ENCODE measurements at regions not wholly inside any gene's neighbourhood (a gene's known extent, or its start where the extent isn't known, plus 50 kb on each side); places are given as distances from the start of the nearest gene placed in this dataset.

DNA sequence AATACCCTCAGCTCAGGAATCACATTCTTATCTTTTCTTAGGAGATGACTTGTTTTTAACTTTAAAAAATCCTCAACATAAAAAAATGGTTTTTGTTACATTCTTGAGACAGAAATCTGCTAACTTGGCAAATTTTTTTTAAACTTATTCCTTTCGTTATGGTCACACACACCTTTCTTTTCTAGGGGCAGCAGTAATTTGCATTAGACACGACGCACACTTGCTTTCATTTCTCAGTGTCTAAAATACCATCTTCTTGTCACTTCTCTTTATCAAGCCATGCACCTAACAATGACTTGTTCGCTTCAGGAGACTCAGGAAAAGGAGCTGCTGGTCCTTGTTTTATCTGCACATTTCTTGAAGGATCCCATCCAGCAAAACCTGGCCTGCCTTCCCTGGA, 112.6 kb upstream of the TBL1X start (continued):
- TF ChIP-seq RAD21 (conservative IDR thresholded peaks at IDR 0.05) (no peak), EP300 (conservative IDR thresholded peaks at IDR 0.05; ENCODE audit: poor library complexity, severe bottlenecking) (no peak)

DNA sequence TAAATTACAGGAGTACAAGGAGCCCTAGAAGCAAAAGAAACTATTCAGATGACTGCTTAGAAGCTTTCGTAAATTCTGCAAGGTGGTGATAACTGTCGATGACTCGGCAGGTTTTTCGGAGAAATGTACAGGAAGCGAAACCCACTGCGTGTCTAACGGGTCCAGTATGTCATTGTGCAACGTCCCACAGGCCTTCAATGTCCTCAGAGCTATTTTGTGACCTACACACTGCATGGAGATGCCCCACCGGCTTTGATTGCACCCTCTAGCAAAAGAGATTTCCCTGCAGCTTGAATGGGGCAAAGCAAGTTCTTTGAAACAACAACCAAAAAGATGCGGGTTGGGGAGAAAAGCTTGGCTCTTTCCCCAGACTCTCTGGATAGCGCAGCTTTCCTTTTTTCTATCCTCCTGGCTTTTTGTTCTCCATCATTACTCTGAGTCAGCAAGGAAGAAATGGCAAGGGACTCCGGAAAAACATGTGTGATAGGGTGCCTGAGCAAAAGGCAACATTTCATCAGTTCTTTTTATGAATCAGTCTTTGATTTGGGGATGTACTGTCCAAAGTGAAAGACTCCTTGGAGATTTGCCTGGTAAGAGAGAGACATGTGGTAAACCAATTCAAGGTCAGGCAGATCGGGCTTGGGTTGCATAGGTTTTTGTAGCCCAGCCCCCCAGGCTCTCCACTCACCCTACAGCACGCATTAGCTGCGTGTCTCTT, 112.0 kb upstream of the TBL1X start:
- Histone ChIP-seq H2AFZ (ENCODE audit: low read depth, low read length) (no peak overlapping the region), H3K9me3 (ENCODE audit: low read length) (no peaks in the 10 kb centered on the region), H3K36me3 (ENCODE audit: insufficient read depth, low read length) (no peaks in the 10 kb centered on the region), H3K27ac (ENCODE audit: low read length) (no peak overlapping the region), H3K4me2 (ENCODE audit: low read length) (no peak overlapping the region), H3K79me2 (replicated peaks; ENCODE audit: insufficient read depth, low read length) (no peaks in the 10 kb centered on the region), H3K4me3 (ENCODE audit: low read length) (no peak overlapping the region), H3F3A (ENCODE audit: insufficient read depth, low read length, poor library complexity, severe bottlenecking) (no peaks in the 10 kb centered on the region), H3K27me3 (ENCODE audit: insufficient read depth, low read depth, low read length) (no peaks in the 10 kb centered on the region), H4K20me1 (ENCODE audit: insufficient read depth) (no peaks in the 10 kb centered on the region), H3K9ac (ENCODE audit: low read length) (no peak overlapping the region), H3K9me2 (ENCODE audit: insufficient read depth, low read length) (no peaks in the 10 kb centered on the region)
- TF ChIP-seq MXI1 (conservative IDR thresholded peaks at IDR 0.05; ENCODE audit: poor library complexity, severe bottlenecking), result no peak
- TF ChIP-seq CTCF (IDR thresholded peaks at IDR 0.05; ENCODE audit: poor library complexity, severe bottlenecking), result no peak

- Histone ChIP-seq H3K9ac (ENCODE audit: low read length) (no peak overlapping the region), H3K79me2 (replicated peaks; ENCODE audit: insufficient read depth, low read length) (no peaks in the 10 kb centered on the region), H3K27ac (ENCODE audit: low read length) (no peak overlapping the region), H3K27me3 (ENCODE audit: insufficient read depth, low read depth, low read length) (no peaks in the 10 kb centered on the region), H3K4me3 (ENCODE audit: low read length) (no peak overlapping the region), H3K36me3 (ENCODE audit: insufficient read depth, low read length) (no peaks in the 10 kb centered on the region), H3K9me3 (ENCODE audit: low read length) (no peaks in the 10 kb centered on the region), H3K9me2 (ENCODE audit: insufficient read depth, low read length) (no peaks in the 10 kb centered on the region), H3F3A (ENCODE audit: insufficient read depth, low read length, poor library complexity, severe bottlenecking) (no peaks in the 10 kb centered on the region), H3K4me2 (ENCODE audit: low read length) (no peak overlapping the region), H4K20me1 (ENCODE audit: insufficient read depth) (no peaks in the 10 kb centered on the region), H2AFZ (ENCODE audit: low read depth, low read length) (no peak overlapping the region)
- TF ChIP-seq MXI1 (conservative IDR thresholded peaks at IDR 0.05; ENCODE audit: poor library complexity, severe bottlenecking) (no peak), TAF1 (IDR thresholded peaks at IDR 0.05; ENCODE audit: low read depth) (no peak), EZH2 (IDR thresholded peaks at IDR 0.05; ENCODE audit: borderline replicate concordance, insufficient read depth, low read length, poor library complexity, severe bottlenecking) (no peak), POLR2AphosphoS5 (IDR thresholded peaks at IDR 0.05) (no peak), RAD21 (conservative IDR thresholded peaks at IDR 0.05) (no peak), SMC3 (conservative IDR thresholded peaks at IDR 0.05; ENCODE audit: poor library complexity) (no peak)
Observed at GRCh38 chrX:9354918-9355317, 109.9 kb upstream of the TBL1X start.

DNA sequence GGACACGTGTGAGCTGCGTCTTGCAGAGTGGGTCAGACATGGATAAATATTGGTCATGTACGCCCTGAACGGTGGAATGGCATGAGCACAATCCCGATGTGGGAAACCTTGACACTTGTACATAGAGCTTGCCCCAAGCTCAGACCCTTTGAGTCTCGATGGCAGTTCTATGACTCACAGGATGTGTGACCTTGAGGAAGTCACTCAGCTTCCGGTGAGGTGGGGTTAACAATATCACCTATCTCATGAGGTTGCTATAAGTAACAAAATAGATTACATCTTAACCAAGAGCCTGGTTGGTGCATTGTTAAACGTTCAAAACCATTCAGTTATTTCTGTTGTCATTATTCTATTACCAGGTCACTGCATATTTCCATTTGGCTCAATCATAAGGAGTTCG, 109.1 kb upstream of the TBL1X start:
- H3K36me3 ChIP-seq (ENCODE audit: insufficient read depth, low read length), result no peaks in the 10 kb centered on the region
- H3K9me2 ChIP-seq (ENCODE audit: insufficient read depth, low read length), result no peaks in the 10 kb centered on the region
- no peak overlapping the region for H3K27ac ChIP-seq (ENCODE audit: low read length)
- H3K9ac ChIP-seq (ENCODE audit: low read length), result no peak overlapping the region
- H3F3A ChIP-seq (ENCODE audit: insufficient read depth, low read length, poor library complexity, severe bottlenecking), result no peaks in the 10 kb centered on the region
- no peaks in the 10 kb centered on the region for H3K9me3 ChIP-seq (ENCODE audit: low read length)
- no peak overlapping the region for H2AFZ ChIP-seq (ENCODE audit: low read depth, low read length)
- no peak overlapping the region for H3K4me3 ChIP-seq (ENCODE audit: low read length)
- H4K20me1 ChIP-seq (ENCODE audit: insufficient read depth), result no peaks in the 10 kb centered on the region
- H3K4me2 ChIP-seq (ENCODE audit: low read length), result no peak overlapping the region
- no peaks in the 10 kb centered on the region for H3K79me2 ChIP-seq (replicated peaks; ENCODE audit: insufficient read depth, low read length)
- no peaks in the 10 kb centered on the region for H3K27me3 ChIP-seq (ENCODE audit: insufficient read depth, low read depth, low read length)
- TF ChIP-seq EP300 (conservative IDR thresholded peaks at IDR 0.05; ENCODE audit: poor library complexity, severe bottlenecking) (no peak), CTCF (IDR thresholded peaks at IDR 0.05; ENCODE audit: poor library complexity, severe bottlenecking) (no peak), REST (IDR thresholded peaks at IDR 0.05; ENCODE audit: borderline replicate concordance) (no peak), TAF1 (IDR thresholded peaks at IDR 0.05; ENCODE audit: low read depth) (no peak), POLR2AphosphoS5 (IDR thresholded peaks at IDR 0.05) (no peak), RAD21 (conservative IDR thresholded peaks at IDR 0.05) (no peak), SMC3 (conservative IDR thresholded peaks at IDR 0.05; ENCODE audit: poor library complexity) (no peak), EZH2 (IDR thresholded peaks at IDR 0.05; ENCODE audit: borderline replicate concordance, insufficient read depth, low read length, poor library complexity, severe bottlenecking) (no peak), MXI1 (conservative IDR thresholded peaks at IDR 0.05; ENCODE audit: poor library complexity, severe bottlenecking) (no peak)
